GM18868 (cell line): ENCODE measurements at regions not wholly inside any gene's neighbourhood (a gene's known extent, or its start where the extent isn't known, plus 50 kb on each side); places are given as distances from the start of the nearest gene placed in this dataset.
A peak's percentile ranks its signal among the peaks of the same experiment; 100 is the strongest.

Experiments
- ATAC-seq: cut with Tn5 transposase; IDR thresholded peaks from one replicate; pipeline ENCODE4 v1.9.1; 2021; ENCODE audit warnings: mild to moderate bottlenecking, moderate library complexity; ENCODE audit not compliant: unreplicated experiment

DNA sequence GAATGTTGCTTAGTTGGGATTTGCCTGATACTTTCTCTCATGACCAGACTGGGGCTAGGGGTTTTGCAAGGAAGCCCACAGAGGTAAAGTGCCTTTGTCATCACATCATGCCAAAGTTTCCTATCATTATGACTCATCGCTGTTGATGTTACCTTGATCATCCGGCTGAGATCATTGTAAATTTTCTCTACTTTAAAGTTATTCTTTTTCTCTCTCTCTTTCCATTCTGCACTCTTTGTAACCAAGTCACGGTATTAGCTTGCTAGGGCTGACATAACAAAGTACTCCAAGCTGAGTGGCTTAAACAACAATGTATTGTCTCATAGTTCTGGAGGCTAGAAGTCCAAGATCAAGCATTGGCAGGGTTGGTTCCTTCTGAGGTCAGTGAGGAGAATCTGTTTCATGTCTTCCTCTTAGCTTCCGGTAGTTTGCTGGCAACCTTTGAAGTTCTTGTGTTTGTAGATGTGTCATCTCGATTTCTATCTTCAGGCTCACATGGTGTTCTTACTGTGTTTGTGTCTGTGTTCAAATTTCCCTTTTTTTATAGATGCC is 113.0 kb downstream of the DTHD1 start:
- peak; percentile 67 for ATAC-seq

DNA sequence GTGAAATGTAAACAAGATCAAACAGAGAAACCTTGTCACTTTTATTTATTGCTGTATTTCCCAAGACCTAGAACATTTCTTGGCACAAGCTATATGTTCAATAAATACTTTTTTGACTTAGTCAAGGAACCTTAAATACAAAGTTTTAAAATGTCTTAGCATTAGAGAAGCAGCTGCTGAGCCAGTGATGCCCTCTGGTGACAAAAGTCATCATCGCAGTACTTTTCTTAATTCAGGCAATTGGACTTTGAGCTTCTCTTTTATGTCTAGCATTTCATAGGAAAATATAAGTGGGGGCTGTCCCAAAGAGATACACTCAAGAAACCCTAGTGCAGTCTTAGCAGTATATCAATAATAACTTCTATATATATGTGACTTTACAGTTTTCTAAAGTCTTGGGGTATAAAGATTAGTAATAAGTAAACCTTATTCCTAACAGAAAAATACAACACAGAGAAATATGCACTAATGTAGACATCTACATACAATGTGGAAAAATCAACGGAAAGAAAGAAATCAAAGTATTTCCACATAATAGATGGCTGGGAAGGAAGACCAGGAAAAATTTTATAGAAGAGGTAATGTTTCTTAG is 118.4 kb downstream of the DTHD1 start:
- ATAC-seq = peak; percentile 72

DNA sequence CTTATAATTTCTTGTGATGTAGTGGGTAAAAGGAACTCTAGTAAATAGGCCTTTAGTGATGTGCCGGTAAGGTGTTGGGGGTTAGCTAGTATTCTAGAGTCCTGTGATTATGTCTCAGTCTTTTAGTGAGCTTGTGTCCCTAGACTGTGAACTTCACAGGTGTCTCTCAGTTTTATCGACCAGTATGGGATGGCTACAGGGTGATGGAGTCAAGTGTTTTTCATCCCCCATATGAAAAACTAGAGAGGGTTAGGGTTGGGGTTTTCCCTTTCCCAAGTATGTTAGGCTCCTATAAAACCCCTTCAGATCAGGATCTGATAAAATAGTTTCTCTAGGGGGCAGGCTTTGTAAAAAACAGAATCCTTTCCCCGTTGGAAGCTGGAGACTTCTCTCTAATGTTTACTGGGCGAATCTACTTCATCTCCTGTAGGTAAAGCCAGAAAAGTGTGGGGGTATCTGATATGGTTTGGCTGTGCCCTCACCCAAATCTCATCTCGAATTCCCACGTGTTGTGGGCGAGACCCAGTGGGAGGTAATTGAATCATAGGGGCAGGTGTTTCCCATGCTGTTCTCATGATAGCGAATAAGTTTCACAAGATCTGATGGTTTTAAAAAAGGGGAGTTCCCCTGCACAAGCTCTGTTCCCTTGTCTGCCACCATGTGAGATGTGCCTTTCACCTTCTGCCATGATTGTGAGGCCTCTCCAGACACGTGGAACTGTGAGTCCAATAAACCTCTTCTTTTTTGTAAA is 120.8 kb downstream of the DTHD1 start:
- no peak for ATAC-seq

DNA sequence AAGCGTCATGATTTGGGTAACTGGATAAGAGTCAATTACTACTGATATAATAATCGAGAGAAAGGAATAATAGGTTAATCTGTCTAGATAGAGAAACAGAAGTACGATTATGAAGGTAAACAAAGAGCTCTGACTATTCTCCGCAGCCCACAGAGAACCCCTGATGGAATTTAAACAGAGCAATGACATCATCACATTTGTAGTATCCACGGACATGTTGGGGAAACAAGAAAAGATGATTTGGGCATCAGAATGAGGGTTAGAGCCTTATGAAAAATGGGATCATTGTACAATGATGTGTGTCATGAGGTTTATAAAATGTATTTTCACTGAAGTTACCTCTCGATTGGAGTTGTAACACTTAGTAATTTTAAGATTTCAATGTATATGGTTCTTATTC is 129.9 kb downstream of the DTHD1 start:
- no peak for ATAC-seq

DNA sequence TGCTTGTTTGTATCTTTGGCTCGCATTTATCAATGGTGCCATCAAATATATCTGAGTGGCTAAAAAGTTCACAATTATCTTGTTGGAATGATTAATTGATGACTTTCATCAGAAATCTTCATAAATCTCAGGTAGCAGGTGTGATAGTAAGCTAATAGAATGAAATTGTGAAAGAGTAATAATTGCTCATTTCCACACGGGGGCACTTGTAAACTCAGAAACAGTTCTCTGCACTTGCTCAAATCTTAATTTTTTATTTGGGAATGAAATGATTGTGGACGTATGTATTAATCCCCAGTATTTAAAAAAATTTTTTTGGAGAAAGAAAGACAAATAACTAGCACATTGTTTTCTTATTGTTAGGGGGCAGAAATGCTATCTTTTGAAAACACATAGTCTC is 132.8 kb downstream of the DTHD1 start:
- ATAC-seq = peak; percentile 65

DNA sequence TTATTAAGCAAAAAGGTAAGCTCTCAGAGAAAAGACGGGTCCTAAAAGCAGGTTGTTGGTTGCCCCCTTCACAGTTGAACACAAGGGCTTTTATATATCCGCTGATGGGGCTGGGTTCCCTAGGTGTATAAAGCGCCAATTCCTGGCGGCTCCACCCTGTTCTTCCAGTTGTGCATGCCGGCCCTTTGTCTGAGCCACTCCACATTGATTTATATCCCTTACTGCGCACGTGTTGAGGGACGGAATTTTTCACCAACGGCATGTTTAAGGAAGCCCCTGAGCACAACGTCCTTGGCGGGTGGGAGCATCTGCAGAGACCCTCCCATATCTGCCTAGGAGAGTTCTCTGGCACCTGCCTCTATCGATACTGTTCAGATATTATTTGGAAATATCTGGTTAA is 135.7 kb downstream of the DTHD1 start:
- no peak for ATAC-seq

DNA sequence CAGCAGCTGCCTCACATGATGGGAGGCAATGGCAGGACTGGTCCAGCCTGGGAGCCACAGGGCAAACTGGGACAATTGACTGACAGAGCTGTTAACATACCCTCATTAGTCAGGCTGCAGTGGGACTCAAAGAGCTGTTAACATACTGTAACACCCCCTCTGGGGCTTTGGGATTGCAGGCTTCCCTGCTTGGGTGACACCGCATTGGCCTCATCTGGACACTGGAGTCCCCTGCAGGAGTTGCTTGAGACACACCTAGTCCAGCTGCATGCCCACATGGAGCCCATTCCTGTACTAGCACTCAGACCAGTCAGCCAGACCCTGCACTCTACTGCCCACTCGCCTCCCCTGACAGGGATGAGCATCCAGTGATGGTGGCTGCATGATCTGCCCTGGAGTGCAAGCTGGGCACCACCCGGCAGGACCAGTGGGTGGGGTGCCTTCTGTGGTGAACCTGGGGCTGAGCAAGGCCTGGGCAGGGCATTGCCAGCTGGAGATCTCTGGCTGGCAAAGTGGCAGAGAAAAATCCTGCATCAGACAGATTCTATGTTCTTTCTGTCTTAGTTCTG is 138.8 kb downstream of the DTHD1 start:
- no peak for ATAC-seq

DNA sequence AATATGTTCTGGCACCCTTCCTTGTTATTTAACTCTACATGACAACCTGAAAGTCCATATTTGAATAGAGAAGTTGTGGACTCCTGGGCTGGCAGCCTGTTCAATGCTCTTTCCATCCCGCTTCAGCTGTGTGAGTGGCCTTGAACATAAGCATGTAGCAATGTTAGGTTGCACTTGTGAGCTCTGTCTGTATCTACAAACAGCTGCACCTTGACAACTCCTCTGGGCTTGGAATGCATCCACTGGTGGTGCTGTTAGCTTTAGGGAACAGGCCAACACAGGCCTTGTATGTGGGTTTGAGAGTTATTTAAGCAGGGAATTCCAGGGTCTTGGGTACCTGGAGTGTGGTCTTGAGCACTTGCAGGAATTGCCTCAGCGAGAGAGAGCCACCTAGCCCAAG is 141.2 kb downstream of the DTHD1 start:
- ATAC-seq = no peak

DNA sequence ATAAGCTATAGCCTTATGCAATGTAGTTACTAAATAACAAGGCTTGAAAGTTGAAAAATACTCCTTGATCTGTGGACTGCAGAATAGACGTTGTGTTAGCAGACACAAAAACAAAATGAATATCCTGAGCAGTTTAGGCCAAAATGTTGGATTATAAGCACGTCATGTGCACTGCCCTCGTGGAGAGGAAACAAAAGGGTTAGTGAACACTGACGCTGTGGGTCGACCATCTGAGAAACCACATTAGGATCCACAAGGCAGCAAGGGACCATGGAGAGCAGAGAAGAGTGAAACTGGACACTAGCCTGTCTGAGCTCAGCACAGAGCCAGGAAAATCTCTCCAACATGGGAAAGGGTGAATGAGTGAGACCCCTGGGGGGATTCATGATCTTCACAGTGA is 145.3 kb downstream of the DTHD1 start:
- ATAC-seq = no peak

DNA sequence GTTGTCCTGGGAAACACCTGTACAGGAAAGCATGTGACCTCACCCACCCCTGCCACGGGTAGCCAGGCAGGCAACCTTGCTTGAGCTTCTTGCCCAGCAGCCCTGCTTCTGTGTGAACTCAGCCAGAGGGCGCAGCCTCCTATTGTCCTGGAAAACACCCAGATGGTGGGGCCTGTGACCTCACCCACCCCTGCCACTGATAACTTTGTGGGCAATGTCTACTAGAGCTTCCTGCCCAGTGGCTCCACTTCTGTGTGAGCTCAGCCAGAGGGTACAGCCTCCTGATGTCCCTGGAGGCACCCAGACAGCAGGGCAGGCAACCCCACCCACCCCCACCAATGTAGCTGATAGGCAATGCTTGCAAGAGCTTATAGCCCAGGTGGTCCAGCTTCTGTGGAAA is 146.3 kb downstream of the DTHD1 start:
- ATAC-seq = no peak

DNA sequence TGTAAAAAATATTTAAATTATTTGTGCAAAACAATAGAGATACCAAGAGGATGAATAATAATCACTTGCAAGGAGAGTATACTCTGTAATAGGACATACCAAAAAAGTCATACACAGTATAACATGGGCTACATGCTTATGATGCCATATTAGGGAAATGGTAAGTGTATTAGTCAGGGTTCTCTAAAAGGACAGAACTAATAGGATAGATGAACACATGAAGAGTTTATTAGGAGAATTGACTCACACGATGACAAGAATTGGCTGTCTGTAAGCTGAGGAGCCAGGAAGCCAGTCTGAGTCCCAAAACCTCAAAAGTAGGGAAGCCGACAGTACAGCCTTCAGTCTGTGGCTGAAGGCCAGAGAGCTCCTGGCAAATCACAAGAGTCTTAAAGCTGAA is 151.2 kb downstream of the DTHD1 start:
- ATAC-seq = no peak

DNA sequence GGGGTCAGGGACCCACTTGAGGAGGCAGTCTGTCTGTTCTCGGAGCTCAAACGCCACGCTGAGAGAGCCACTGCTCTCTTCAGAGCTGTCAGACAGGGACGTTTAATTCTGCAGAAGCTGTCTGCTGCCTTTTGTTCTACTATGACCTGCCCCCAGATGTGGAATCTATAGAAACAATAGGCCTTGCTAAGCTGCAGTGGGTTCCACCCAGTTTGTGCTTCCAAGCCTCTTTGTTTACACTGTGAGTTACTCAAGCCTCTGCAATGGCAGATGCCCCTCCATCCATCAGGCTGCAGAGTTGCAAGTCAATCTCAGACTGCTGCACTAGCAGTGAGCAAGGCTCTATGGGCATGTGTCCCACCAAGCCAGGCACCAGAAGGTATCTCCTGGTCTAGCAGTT is 158.1 kb downstream of the DTHD1 start:
- ATAC-seq = no peak

DNA sequence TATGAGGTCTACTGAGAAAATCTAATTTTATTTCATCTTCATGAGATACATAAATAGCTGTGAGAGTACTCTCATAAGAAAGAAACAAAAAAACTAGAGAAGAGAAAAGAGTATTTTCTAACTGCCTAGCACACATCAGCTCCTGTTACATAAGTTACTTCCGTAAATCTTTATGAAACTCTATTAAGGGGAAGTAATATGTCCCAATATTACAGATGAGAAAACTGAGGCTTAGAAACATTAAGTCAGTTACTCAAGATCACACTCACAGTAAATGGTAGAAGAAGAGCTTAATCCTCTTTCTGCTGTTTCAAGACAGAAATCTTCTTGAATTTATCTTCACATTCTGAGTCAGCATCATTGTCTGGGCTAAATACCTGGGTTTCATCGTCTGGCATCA is 164.1 kb downstream of the DTHD1 start:
- ATAC-seq = peak; percentile 85

DNA sequence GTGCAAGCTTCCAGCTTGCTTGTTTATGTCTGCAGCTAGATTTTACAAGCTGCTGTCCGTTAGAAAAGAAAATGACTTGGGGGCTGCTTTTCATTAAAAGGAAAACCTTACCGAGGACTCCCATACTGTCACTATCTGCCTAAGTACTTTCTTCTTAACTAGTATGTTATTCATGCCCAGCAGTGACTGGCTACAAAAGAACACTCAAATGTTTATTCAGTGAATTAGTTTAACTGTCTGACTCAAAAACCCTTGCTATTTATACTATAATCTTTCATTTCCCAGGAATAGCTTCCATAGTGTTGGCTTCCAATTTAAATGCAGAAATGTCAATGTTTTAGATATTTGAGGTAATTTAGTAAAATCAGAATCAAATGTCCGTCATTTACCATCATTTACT is 164.9 kb downstream of the DTHD1 start:
- ATAC-seq = no peak

DNA sequence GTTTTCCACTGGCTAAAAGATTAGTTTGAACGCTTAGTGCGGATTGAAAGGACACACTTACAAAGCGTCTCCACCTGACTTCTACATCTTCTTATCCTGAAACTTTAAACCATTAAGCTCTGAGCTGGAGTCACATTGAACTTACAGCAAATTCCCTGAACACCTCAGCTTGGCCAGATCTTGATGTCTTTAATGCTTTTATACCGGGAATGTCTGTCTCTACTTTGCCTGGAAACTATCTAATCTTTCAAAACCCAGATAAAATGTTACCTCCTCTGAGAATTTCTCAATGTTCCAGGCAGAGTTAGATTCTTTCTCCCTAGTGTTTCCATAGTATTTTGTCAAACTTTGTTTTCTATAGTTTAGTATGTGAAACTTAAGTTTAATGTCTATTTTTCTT is 179.9 kb downstream of the DTHD1 start:
- no peak for ATAC-seq

DNA sequence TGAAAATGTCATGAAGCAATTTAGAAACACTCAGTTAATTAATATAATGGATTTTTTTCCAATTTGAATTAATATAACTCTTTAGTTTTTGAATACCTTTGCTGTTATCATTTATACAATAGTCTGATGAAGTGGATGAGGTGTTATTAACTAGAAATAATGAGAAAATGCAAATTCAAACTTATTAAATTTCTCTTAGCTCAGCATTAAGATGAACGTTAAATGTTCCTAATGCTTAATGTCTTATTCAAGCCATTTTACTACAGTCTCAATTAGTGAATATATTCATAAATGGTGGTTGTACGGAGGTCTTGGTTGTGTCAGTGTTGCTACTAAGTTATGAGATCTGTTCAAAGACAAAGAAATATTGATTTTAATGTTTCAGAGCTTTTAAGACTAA is 186.3 kb downstream of the DTHD1 start:
- no peak for ATAC-seq

DNA sequence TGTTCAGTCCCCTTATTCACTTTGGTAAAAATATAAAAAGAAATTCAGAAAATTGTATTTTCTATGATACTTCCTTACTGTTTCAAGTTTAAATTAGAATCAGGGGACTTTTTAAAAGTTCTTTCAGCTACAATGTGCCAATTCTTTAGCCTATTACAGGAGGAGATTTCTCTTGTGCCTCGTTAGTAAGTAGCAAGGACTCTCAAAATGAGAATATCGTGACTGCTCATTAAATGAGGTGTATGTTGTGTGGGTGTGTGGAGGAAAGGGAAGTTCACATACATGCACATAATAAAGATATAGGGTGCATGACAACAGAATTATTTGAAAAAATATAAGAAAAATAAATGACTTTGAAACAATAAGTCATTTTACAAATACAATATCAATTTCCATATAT is 190.5 kb downstream of the DTHD1 start:
- no peak for ATAC-seq

DNA sequence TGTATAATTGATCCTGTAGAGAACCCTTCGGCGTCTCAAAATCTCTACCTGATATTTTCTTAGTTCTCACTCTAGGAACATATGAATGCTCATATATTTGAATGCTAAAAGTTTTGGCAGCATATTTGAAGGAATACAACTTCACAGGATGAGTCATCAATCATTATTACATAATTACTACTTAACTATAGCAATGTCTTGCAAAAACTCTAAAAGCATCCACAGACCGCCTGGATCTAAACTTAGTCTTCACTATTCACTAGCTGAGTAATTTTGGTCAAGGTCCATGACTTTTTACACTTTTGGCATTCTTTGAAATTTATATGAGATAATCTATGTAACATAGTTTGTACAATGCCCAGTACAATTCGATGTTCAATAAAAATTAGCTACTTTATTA is 194.7 kb downstream of the DTHD1 start:
- no peak for ATAC-seq

DNA sequence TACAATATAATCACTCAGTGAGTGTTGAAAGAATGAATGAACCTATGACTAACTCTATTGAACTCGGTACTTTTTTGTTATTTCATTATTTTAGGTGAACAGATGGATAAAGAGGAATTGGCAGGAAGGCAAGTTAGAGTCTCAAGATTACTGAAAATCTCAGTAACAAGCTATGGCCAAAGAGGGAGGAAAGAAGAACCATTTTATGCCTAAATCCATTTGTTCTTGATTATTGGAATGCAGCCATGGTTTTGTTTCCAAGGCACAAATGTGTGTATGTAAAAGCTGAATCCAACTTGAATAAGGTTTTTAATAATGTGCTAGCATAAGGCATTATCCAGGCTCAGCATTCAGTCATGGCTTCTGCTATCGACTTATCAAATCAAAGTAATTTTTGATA is 196.4 kb downstream of the DTHD1 start:
- no peak for ATAC-seq

DNA sequence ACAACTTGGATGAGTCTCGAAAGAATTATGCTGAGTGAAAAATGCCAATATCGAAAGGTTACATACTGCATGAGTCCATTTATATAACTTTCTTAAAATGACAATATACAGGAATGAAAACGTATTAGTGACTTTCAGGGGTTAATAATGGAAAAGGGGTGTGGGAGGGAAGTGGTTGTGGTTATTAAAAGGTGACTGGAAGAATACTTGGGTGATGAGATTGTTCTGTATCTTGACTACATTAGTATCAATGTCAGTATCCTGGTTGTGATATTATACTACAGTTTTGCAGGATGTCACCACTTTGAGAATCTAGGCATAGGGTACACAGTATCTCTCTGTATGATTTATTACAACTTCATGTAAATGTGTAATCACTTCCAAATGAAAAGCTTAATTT is 204.5 kb downstream of the DTHD1 start:
- ATAC-seq = no peak

DNA sequence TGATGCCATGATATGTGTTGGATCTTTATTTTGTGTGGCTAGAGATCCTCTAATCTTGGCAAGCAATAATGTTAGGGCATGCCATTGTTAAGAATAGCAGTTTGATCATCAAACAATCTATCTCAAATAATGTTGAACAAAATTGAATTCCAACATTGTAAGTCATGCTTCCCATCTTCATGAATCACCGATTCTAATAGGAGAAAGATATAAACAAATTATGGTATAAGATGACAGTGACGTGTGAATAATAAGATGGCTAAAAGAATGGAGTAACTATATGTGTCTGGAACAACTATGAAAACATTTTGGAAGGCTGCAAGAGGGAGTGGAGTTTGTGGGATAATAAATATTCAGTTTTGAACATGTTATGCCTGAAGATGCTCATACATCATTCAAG is 208.4 kb downstream of the DTHD1 start:
- no peak for ATAC-seq

DNA sequence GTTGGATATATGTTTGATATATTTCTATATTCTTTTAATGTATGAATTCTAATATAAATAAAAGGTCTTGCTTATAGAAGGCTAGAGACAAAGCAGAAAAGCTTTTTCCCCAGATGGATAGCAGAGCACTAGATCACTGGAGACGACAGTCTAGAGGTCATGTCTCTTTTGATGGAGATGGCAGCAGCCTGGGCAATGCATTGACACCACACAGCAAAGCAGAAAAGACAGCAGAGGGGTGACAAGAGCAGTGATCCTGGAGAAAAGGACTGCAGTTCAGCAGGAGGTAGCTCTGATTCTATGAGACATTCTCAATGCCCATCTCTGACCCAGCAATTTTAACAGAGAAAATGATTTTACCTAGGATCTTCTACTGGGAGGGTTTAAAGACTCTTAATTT is 210.6 kb downstream of the DTHD1 start:
- ATAC-seq = no peak
